ENCODE measurements at regions not wholly inside any gene's neighbourhood (a gene's known extent, or its start where the extent isn't known, plus 50 kb on each side); places are given as distances from the start of the nearest gene placed in this dataset.

GRCh38 chr9:97761056-97761598 lies 64.0 kb upstream of the XPA start:
- ChIA-PET POLR2A (no interaction called here), CTCF (interaction anchor here (1.1 kb wide), 1 partner anchor 17 kb away, joined by 3 read pairs; no protein-coding TSS in a partner anchor)
- no peak overlapping the region for H3K4me2 ChIP-seq

GRCh38 chr9:97761879-97762278 lies 64.7 kb upstream of the XPA start:
- Histone ChIP-seq H3K4me2 (no peak overlapping the region), H3K36me3 (replicated peaks in 1 of 2; ENCODE audit: control insufficient read depth in 1 of 2, insufficient read depth in 2 of 2, low read length in 1 of 2) (no peaks in the 10 kb centered on the region), H3K4me3 (ENCODE audit: low read depth in 2 of 2, low read length in 1 of 2) (no peak overlapping the region), H3K79me2 (ENCODE audit: insufficient read depth) (no peaks in the 10 kb centered on the region), H3F3A (replicated peaks; ENCODE audit: insufficient read depth) (no peaks in the 10 kb centered on the region), H3K9me2 (no peaks in the 10 kb centered on the region), H4K20me1 (ENCODE audit: insufficient read depth) (no peaks in the 10 kb centered on the region), H3K27me3 (ENCODE audit: insufficient read depth) (peaks cover 15% of the 10 kb centered on the region; the same call in 1 of the 2 replicates), H3K9me3 (no peaks in the 10 kb centered on the region), H3K9ac (no peak overlapping the region), H3K4me1 (ENCODE audit: control insufficient read depth in 1 of 2, insufficient read depth in 2 of 2, low read depth in 1 of 2, low read length in 1 of 2) (no peaks in the 10 kb centered on the region; a peak in 1 of 4 replicates), H3K27ac (ENCODE audit: low read depth in 2 of 2, low read length in 1 of 2) (no peak overlapping the region), H2AFZ (ENCODE audit: low read depth) (no peak overlapping the region)
- ChIA-PET POLR2A (no interaction called here), CTCF (no interaction called here)
- TF ChIP-seq GATA2 (CRISPR knock-in tag; IDR thresholded peaks at IDR 0.05) (no peak), POLR2AphosphoS5 (IDR thresholded peaks at IDR 0.05; ENCODE audit: low read depth, low read length) (no peak), REST (IDR thresholded peaks at IDR 0.05; ENCODE audit: low read depth, low read length) (no peak), IRF3 (IDR thresholded peaks at IDR 0.05; ENCODE audit: low read depth, low read length) (no peak), NFIC (IDR thresholded peaks at IDR 0.05; ENCODE audit: borderline replicate concordance) (no peak), MAX (IDR thresholded peaks at IDR 0.05; ENCODE audit: low read depth) (no peak), USF2 (IDR thresholded peaks at IDR 0.05; ENCODE audit: borderline replicate concordance, low read depth, low read length) (no peak), ZBTB33 (IDR thresholded peaks at IDR 0.05; ENCODE audit: borderline replicate concordance, low read depth) (no peak), RCOR1 (IDR thresholded peaks at IDR 0.05; ENCODE audit: low read length) (no peak), FOSL2 (IDR thresholded peaks at IDR 0.05; ENCODE audit: borderline replicate concordance, low read depth) (no peak), CTCF (IDR thresholded peaks at IDR 0.05) (no peak), RFX5 (IDR thresholded peaks at IDR 0.05; ENCODE audit: low read length) (no peak), TCF12 (IDR thresholded peaks at IDR 0.05) (no peak)
- 47% methylated on average over 8 of the region's 8 CpGs for WGBS (ENCODE audit: low lambda C conversion rate)
- no peak for DNase-seq

More at GRCh38 chr9:97761056-97761598, 64.0 kb upstream of the XPA start:
- Histone ChIP-seq H3K9ac (no peak overlapping the region), H3K27ac (ENCODE audit: low read depth in 2 of 2, low read length in 1 of 2) (no peak overlapping the region), H3K36me3 (replicated peaks in 1 of 2; ENCODE audit: control insufficient read depth in 1 of 2, insufficient read depth in 2 of 2, low read length in 1 of 2) (no peaks in the 10 kb centered on the region), H3K79me2 (ENCODE audit: insufficient read depth) (no peaks in the 10 kb centered on the region), H3K9me2 (no peaks in the 10 kb centered on the region), H3K4me1 (ENCODE audit: control insufficient read depth in 1 of 2, insufficient read depth in 2 of 2, low read depth in 1 of 2, low read length in 1 of 2) (no peaks in the 10 kb centered on the region; a peak in 1 of 4 replicates), H3K4me3 (ENCODE audit: low read depth in 2 of 2, low read length in 1 of 2) (no peak overlapping the region), H3K27me3 (ENCODE audit: insufficient read depth) (peaks cover 15% of the 10 kb centered on the region; the same call in 1 of the 2 replicates), H4K20me1 (ENCODE audit: insufficient read depth) (no peaks in the 10 kb centered on the region), H3K9me3 (no peaks in the 10 kb centered on the region), H2AFZ (ENCODE audit: low read depth) (no peak overlapping the region), H3F3A (replicated peaks; ENCODE audit: insufficient read depth) (no peaks in the 10 kb centered on the region)
- WGBS (ENCODE audit: low lambda C conversion rate): 25% methylated on average over 8 of the region's 8 CpGs
- TF ChIP-seq FOSL2 (IDR thresholded peaks at IDR 0.05; ENCODE audit: borderline replicate concordance, low read depth) (no peak), EZH2phosphoT487 (IDR thresholded peaks at IDR 0.05; ENCODE audit: borderline replicate concordance, low read depth) (no peak), RCOR1 (IDR thresholded peaks at IDR 0.05; ENCODE audit: low read length) (no peak), EP300 (IDR thresholded peaks at IDR 0.05; ENCODE audit: borderline replicate concordance in 1 of 2, low read depth in 1 of 2, low read length in 1 of 2) (no peak)
- DNase-seq: no peak

Measured in SK-N-SH (cell line).